KMS-11 (cell line): ENCODE measurements at regions not wholly inside any gene's neighbourhood (a gene's known extent, or its start where the extent isn't known, plus 50 kb on each side); places are given as distances from the start of the nearest gene placed in this dataset.

Experiments
- H2AFZ ChIP-seq: fragments of 200-600 bp; sonication (generic); 2 replicates; pipeline ENCODE4 v1.6.1; 2016; ENCODE audit warnings: antibody characterized with exemption, mixed run types, low read depth
- H3K27ac ChIP-seq: fragments of 200-600 bp; sonication (generic); 2 replicates; pipeline ENCODE4 v1.6.1; 2016; ENCODE audit warnings: mild to moderate bottlenecking, mixed run types
- H3K27me3 ChIP-seq: fragments of 200-600 bp; sonication (generic); 2 replicates; pipeline ENCODE4 v1.6.1; 2017; ENCODE audit warnings: mild to moderate bottlenecking, low read depth, mixed run types, moderate library complexity; ENCODE audit not compliant: insufficient read depth
- H3K36me3 ChIP-seq: fragments of 200-600 bp; sonication (generic); 2 replicates; pipeline ENCODE4 v1.6.1; 2017; ENCODE audit warnings: mild to moderate bottlenecking, mixed run types; ENCODE audit not compliant: insufficient read depth
- H3K4me1 ChIP-seq: fragments of 200-600 bp; sonication (generic); 2 replicates; pipeline ENCODE4 v1.6.1; 2016; ENCODE audit warnings: mild to moderate bottlenecking, low read depth, mixed run types; ENCODE audit not compliant: poor library complexity, severe bottlenecking
- H3K4me2 ChIP-seq: fragments of 200-600 bp; sonication (generic); 2 replicates; pipeline ENCODE4 v1.7.0; 2016; ENCODE audit warnings: mild to moderate bottlenecking, mixed run types
- H3K4me3 ChIP-seq: fragments of 200-600 bp; sonication (generic); IDR thresholded peaks from 2 replicates; pipeline ENCODE4 v1.6.1; 2017; ENCODE audit warnings: low read depth, low read length, mixed read lengths; ENCODE audit not compliant: insufficient read depth
- H3K79me2 ChIP-seq: fragments of 200-600 bp; sonication (generic); 2 replicates; pipeline ENCODE4 v1.6.1; 2016; ENCODE audit warnings: low read depth, mixed run types; ENCODE audit not compliant: insufficient read depth
- H3K9ac ChIP-seq: fragments of 200-600 bp; sonication (generic); 2 replicates; pipeline ENCODE4 v1.6.1; 2016; ENCODE audit warnings: mild to moderate bottlenecking, mixed run types
- H4K20me1 ChIP-seq: fragments of 200-600 bp; sonication (generic); 2 replicates; pipeline ENCODE4 v1.6.1; 2016; ENCODE audit warnings: mild to moderate bottlenecking, mixed run types; ENCODE audit not compliant: insufficient read depth
- CTCF ChIP-seq: fragments of 200-600 bp; sonication (generic); conservative IDR thresholded peaks from 2 replicates; pipeline ENCODE4 v1.6.1; 2017; ENCODE audit warnings: low read depth, mild to moderate bottlenecking, antibody characterized with exemption, low read length, moderate library complexity, mixed read lengths

DNA sequence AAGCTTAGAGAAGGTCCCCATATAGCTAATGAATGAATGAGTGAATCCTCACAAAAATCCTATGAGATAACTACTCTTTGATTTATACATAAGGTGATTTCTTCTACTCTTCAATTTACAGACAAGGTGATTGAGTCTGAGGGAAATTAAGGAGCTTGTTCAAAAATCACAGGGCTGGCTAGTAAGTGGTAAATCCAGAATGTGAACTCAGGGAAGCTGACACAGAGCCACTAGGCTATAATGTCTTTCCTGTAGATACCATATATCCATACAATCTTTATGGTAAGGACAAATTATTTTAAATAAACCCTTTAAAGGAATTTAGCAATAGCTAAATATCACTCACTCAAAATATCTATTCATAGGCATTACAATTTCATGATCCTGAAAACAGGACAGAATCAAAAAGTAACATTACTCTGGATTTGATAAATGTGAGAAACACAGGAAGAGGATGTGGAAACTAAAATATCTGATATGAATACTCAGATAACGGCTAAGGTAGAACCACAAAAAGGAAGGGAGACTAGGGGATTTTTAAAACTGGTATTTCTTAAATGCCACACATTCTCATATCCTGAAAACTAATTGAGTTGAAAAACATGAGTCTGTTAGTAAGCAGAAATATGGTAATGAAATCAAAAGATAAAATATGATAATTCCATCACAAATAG lies 108.2 kb downstream of the NBPF12 start:
- Histone ChIP-seq H3K27me3 (no peaks in the 10 kb centered on the region), H3K36me3 (no peaks in the 10 kb centered on the region), H3K27ac (peak overlapping the region; percentile 62), H3K9ac (peak overlapping the region; percentile 12; the same call in 1 of the 2 replicates), H4K20me1 (no peaks in the 10 kb centered on the region), H3K4me2 (peak overlapping the region; percentile 59), H3K4me1 (peaks cover 71% of the 10 kb centered on the region), H3K4me3 (peak overlapping the region; percentile 88), H2AFZ (peak overlapping the region; percentile 32), H3K79me2 (no peaks in the 10 kb centered on the region)
- TF ChIP-seq CTCF, result no peak
